ENCODE measurements at regions not wholly inside any gene's neighbourhood (a gene's known extent, or its start where the extent isn't known, plus 50 kb on each side); places are given as distances from the start of the nearest gene placed in this dataset.

DNA sequence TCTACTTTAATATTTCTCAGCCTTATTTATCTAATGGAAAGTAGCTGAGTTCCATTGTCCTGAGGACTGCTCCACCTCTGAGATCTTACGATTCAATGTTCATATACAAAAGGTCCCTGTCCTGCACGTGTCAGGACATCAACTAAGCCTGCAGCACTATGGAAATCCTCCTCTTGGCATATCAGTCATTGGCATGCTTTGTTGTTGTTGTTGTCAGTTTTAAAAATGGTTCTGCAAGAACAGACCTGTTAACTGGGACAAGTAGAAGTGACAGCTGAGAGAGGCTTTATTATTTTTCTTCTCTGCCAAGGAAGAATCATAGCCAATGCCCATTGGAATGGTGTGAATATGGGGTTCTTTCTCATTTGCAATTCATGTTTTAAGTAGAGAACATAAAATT lies 450.1 kb upstream of the PKDCC start:
- no peak for DNase-seq (ENCODE audit: low read depth)

DNA sequence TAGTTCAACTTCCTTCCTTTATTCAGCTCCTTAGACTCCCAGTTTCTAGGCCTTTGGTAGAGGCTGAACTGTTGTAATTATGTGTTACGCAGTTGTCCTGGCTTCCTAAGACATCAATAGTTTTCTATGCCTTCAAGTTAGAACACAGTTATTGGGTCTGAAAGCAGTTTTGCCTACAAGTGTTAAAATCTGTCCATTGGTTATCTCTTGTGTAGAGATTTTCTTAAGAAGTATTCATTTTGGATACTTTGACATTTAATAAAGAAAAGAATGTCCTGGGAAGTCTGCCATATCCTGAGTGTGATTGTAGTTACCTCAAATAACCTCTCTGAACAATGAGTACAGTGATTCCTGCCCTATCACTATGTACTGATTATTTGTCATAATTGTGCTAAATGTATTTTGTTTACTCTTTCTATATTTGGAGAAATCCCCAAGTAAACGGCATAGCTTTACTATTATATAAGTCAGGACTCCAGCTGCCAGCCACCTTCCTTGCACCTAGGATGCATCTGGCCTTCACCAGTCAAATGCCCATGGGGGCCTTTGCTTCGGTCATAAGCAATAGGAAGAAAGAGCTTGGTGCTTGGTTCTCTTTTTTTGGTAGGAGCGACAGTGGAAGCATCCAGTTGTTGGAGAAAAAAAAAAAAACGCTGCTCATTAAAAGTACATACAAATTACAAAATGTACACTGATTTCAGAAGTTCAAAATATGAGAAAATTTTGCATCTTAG lies 449.5 kb upstream of the PKDCC start:
- DNase-seq (ENCODE audit: low read depth) = no peak

DNA sequence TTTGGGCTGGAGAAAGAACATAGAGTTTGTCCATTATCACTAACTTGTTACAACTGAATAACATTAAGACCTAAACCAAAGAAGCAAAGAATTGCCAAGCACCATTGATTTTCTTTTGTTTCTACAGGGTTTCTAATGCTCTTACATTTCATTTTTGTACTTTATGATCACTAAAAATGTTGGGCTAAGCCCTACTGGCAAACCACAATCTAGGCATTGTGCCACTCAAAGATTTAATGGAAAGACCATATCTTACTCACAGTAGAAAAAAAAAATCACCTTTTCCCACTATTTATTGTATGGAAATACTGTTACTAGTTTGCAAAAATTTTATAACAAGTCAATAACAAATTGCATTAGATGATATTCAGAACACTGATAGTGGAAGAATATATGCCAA lies 447.4 kb upstream of the PKDCC start:
- no peak for DNase-seq (ENCODE audit: low read depth)

GRCh38 chr2:41602341-41602740 lies 445.5 kb upstream of the PKDCC start:
- DNase-seq (ENCODE audit: low read depth) = no peak

DNA sequence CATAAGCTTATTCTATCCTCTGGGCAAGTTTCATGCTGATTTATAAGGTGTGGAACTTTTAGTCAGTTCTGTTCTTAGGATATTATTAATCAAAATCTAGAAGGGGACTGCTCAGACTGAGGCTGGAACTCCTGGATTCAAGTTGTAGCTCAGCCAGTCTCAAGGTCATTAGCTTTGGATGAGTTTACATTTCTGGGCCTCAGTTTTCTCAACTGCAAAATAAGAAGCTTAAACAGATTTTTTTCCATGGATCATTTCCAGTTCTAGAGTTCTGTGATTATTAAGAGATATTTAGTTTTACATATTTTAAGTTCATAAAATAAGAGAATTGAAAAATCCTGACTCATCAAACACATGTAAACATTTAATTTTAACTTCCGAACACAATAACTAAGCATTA lies 442.5 kb upstream of the PKDCC start:
- no peak for DNase-seq (ENCODE audit: low read depth)

GRCh38 chr2:41605914-41606313 lies 441.9 kb upstream of the PKDCC start:
- DNase-seq (ENCODE audit: low read depth) = no peak

DNA sequence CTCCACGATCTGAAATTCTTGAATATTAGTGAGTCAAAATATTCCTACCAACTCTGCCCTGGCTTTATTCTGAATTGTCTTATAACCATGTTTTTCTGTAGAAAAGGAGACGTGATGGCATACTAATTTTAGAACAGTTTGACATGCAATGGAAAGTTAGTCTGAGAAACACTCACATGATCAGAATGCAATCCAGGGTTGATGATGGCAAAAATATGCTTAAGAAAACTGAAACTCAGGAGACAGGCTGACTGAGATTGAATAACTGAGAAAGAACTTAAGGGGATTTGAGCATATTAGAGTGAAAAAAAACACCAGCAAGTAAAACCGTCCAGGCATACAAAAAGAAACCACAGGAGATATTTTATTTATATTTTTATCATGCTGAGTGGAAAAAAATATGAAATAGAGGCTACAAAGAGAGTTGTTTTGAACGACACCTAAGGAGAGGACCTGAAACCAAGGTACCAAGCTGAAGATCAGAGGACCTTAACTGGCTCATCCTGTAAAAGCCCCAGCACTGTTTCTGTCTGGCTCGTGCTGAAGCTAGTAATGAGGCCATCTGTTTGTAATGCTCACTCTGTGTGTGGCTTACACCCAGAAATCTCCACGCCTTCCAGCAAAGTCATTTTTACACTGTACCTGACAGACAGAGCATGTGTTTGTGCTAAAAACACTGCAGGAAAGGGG lies 437.2 kb upstream of the PKDCC start:
- no peak for DNase-seq (ENCODE audit: low read depth)

DNA sequence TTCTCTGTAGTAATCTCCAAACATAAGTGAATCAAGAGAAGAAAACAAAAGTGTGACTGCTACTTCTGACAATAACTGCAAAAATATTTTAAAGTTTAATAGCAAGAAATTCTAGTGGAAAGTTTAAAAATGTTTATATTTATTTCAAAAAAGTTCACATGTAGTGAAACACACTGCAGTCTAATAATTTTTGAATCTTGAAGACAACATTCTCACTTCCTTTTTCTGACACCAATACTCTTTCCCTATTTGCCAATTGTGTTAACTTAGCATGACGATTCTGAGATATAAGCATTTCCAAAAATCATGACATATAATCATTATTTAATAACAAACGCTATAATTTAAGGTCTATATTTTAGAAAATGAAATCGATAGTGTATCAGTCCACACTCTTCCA lies 429.1 kb upstream of the PKDCC start:
- DNase-seq (ENCODE audit: low read depth) = no peak

DNA sequence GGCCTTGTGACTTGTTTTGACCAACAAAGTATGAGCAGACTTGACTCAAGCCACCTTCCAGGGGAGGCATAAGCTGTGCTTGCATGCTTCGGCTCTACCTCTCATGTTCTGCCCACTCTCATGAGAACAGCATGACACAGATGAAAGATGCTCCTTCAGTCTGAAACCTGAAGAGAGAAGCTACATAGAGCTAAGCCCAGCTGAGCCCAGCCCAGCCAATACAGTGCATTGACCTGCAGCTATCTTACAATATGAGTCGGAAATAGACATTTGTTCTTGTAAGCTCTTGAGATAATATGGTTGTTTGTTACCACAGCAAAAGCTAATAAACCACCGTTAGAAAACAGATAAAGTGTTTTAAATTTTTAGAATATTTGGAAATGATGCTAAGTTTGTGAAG lies 426.7 kb upstream of the PKDCC start:
- DNase-seq (ENCODE audit: low read depth) = no peak

DNA sequence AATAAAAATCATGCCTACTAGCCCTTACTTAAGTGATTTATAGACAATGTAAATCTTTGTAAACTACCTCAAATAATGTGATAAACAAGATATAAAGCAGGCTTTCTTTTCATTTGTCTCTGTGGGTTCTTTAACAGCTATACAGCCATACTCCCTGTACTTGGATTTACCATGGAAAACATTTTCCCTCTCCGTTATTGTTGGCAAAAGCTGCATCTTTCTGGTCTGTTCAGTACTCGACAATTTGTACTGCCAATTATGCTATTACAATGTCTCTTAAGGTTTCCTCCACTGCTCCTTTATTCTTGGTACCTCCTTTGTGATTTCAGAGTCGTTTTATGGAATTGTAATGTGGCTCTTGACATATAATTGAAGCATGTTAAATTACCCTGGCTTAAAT lies 426.3 kb upstream of the PKDCC start:
- DNase-seq (ENCODE audit: low read depth) = no peak

GRCh38 chr2:41622301-41622700 lies 425.5 kb upstream of the PKDCC start:
- no peak for DNase-seq (ENCODE audit: low read depth)

- no peak for DNase-seq (ENCODE audit: low read depth)
These were observed 420.9 kb upstream of the PKDCC start for GRCh38 chr2:41626936-41627335.

DNA sequence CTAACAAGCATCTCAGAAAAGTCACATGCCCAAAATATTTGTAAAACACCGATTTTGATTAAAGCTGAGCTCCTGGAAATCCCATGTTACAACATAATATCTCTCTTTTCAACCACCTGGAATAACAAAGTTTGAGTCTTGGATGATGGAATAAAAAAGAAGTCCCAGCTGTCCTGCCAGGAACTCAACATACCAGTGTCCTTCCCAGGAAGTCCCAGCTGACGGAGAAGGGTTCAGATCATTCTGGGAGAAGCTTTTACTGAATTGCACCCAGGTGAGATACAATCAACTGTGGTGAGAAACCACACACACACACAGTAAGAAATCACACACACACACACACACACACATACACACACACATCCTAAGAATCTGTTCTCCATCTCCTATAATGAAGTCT lies 413.1 kb upstream of the PKDCC start:
- no peak for DNase-seq (ENCODE audit: low read depth)

GRCh38 chr2:41644936-41645335 lies 402.9 kb upstream of the PKDCC start:
- DNase-seq (ENCODE audit: low read depth) = no peak

GRCh38 chr2:41647468-41648050 lies 400.3 kb upstream of the PKDCC start:
- DNase-seq (ENCODE audit: low read depth) = no peak

- DNase-seq (ENCODE audit: low read depth) = no peak
These were observed 390.6 kb upstream of the PKDCC start for GRCh38 chr2:41657226-41657625.

DNA sequence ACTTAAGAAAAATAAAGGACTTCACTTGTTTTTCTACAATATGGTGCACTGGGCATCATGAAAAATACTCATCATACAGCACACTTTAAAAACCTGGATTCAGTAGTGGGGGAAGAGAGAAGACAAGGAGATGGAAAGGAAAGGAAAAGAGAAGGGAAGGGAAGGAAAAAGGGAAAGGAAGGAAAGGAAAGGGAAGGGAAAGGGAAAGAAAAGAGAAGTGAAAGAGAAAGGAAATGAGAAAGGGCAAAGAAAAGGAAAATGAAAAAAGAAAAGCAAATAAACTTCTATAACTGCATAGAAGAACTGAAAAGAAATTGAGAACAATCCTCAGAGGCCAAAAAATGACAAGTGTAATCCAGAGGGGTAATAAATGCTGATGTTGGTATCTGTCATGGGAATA lies 388.1 kb upstream of the PKDCC start:
- no peak for DNase-seq (ENCODE audit: low read depth)

DNA sequence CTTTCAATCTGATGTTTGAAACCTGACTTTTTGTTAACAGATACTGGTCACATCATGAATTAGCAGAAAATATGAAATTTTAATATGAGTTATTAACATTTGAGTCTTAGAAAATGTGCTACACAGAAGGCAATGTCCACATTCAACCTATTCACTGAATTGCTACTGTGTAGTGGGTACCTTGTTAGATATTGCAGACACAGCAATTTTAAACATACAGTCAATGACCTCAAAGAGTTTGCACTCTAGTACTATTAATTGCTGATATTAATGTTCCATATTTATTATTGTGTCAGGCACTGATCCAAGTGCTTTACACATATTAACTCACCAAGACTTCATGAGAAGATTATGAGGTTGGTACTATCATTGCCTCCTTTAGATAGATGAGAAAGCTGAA lies 385.4 kb upstream of the PKDCC start:
- DNase-seq (ENCODE audit: low read depth) = no peak

DNA sequence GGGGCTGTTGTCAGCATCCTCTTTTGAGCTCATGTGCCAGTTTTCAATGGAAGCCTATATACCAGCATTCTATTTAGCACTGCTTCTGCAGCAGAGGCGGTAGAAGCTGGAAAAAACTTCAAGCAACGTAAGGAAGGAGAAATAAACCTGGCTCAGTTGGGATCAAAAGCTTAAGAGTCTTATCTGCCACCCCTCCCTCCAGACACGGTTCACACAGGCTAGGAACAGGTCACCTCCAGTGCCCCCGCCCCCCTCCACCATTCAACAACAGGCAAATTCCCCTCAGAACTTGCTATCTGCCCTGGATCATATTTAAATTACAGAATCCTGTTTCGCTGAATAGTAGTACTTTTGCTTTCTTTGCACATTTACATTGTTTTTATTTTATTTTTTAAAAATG lies 384.8 kb upstream of the PKDCC start:
- no peak for DNase-seq (ENCODE audit: low read depth)

DNA sequence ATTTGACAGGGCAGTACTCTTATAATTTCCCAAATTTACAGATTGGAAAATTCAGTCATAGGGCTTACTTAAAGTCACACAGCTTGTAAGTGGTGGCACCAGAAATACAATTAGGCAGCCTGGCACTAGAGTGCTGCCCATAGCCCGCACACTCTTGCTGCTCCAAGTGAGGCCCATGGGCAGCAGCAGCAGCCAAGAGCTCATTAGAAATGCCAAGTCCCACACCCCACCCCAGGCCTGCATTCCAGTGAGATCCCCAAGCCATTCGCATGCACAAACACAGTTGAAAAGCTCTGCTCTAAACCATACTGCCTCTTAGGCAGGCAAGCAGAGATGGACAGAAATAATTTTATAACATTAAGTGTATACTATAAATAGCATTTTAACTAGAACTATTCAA lies 379.3 kb upstream of the PKDCC start:
- DNase-seq (ENCODE audit: low read depth) = no peak

GRCh38 chr2:41678639-41679038 lies 369.2 kb upstream of the PKDCC start:
- no peak for DNase-seq (ENCODE audit: low read depth)

- no peak for DNase-seq (ENCODE audit: low read depth)
These were observed 361.7 kb upstream of the PKDCC start for GRCh38 chr2:41686156-41686555.

DNA sequence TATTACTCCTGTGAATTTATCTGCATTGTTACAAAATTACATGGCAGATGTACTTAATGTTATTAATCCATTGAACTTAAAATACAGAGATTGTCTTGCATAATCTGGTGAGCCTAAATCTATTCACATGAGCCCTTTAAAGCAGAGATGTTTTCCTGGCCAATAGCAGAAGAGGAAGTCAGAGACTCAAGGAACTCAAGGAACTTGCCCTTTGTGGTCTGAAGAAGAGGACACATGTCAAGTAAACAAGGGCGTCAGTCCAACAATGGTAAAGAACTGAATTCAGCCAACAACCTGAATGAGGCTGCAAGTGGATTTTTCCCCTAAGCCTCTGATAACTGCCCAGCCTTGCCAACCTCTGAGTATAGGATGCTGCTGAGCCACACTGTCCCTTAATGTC lies 356.3 kb upstream of the PKDCC start:
- DNase-seq (ENCODE audit: low read depth) = no peak

Data from stimulated activated CD8-positive, alpha-beta memory T cell treated with anti-CD3 and anti-CD28 coated beads, Interleukin-12 subunit alpha, Interleukin-12 subunit beta, amount 100 ng/mL, for 1 hour (primary cell).